SK-N-SH (cell line): ENCODE measurements at regions not wholly inside any gene's neighbourhood (a gene's known extent, or its start where the extent isn't known, plus 50 kb on each side); places are given as distances from the start of the nearest gene placed in this dataset.

Experiments
- CTCF ChIA-PET: fragments of 300-600, 350-600 bp; formaldehyde crosslinking; extraction: SDS; loops from one replicate; lab custom pipeline; 2021; lab: Yijun Ruan, JAX
- POLR2A ChIA-PET: fragments of 350-600 bp; sonication (Branson Sonifier 250); formaldehyde crosslinking; extraction: SDS; loops from one replicate; lab custom pipeline; 2020; ENCODE audit warnings: antibody characterized with exemption, inconsistent platforms; lab: Yijun Ruan, JAX
- DNase-seq: peaks from one replicate; pipeline ENCODE4 v3.0.0; 2012
- H2AFZ ChIP-seq: fragments of 200-600 bp; sonication (generic); 2 replicates; pipeline ENCODE4 v1.8.1; 2016; ENCODE audit warnings: antibody characterized with exemption, mild to moderate bottlenecking, low read depth
- H3F3A ChIP-seq: fragments of 200-600 bp; sonication (generic); replicated peaks from 2 replicates; pipeline ENCODE3; 2016; ENCODE audit warnings: antibody characterized with exemption, mild to moderate bottlenecking; ENCODE audit not compliant: insufficient read depth
- H3K27ac ChIP-seq, 2 experiments: fragments of 200-500 bp in 1 of 2; fragments of 200-600 bp in 1 of 2; sonication (Bioruptor generic) in 1 of 2; sonication (generic), shearing (Covaris generic) in 1 of 2; 2 replicates each; pipeline versions ENCODE4 v1.5.1 to v1.6.1; 2014 to 2016; ENCODE audit warnings: low read depth in 2 of 2, inconsistent platforms in 1 of 2, low read length in 1 of 2, mild to moderate bottlenecking in 1 of 2, mixed read lengths in 1 of 2
- H3K27me3 ChIP-seq: fragments of 200-600 bp; sonication (generic), shearing (Covaris generic); 2 replicates; pipeline ENCODE4 v1.6.1; 2016; ENCODE audit warnings: mixed run types; ENCODE audit not compliant: insufficient read depth
- H3K36me3 ChIP-seq, 2 experiments: fragments of 200-500 bp in 1 of 2; fragments of 200-600 bp in 1 of 2; sonication (Bioruptor generic) in 1 of 2; sonication (generic) in 1 of 2; replicated peaks in 1 of 2; 2 replicates each; pipeline versions ENCODE3 to v1.5.1; 2014 to 2016; ENCODE audit warnings: low read length in 1 of 2, mild to moderate bottlenecking in 1 of 2; ENCODE audit not compliant: insufficient read depth in 2 of 2, control insufficient read depth in 1 of 2
- H3K4me1 ChIP-seq, 2 experiments: fragments of 200-500 bp in 1 of 2; fragments of 200-600 bp in 1 of 2; sonication (Bioruptor generic) in 1 of 2; sonication (generic), shearing (Covaris generic) in 1 of 2; 2 replicates each; pipeline versions ENCODE4 v1.5.1 to v1.6.1; 2014 to 2016; ENCODE audit warnings: low read depth in 1 of 2, low read length in 1 of 2, mixed run types in 1 of 2; ENCODE audit not compliant: insufficient read depth in 2 of 2, control insufficient read depth in 1 of 2
- H3K4me2 ChIP-seq: fragments of 200-600 bp; sonication (generic), shearing (Covaris generic); 2 replicates; pipeline ENCODE4 v1.6.1; 2017; ENCODE audit warnings: mixed run types
- H3K4me3 ChIP-seq, 2 experiments: fragments of 200-500 bp in 1 of 2; fragments of 200-600 bp in 1 of 2; sonication (Bioruptor generic) in 1 of 2; sonication (generic), shearing (Covaris generic) in 1 of 2; 2 replicates each; pipeline versions ENCODE4 v1.5.1 to v1.8.1; 2014 to 2016; ENCODE audit warnings: low read depth in 2 of 2, inconsistent platforms in 1 of 2, low read length in 1 of 2, mild to moderate bottlenecking in 1 of 2, mixed read lengths in 1 of 2, moderate library complexity in 1 of 2
- H3K79me2 ChIP-seq: fragments of 200-600 bp; sonication (generic); 2 replicates; pipeline ENCODE4 v1.8.1; 2017; ENCODE audit warnings: mild to moderate bottlenecking; ENCODE audit not compliant: insufficient read depth
- H3K9ac ChIP-seq: fragments of 200-600 bp; sonication (generic); 2 replicates; pipeline ENCODE4 v1.6.1; 2017; ENCODE audit warnings: mixed run types
- H3K9me2 ChIP-seq: fragments of 200-600 bp; sonication (generic); 2 replicates; pipeline ENCODE4 v1.6.1; 2017; ENCODE audit warnings: mixed run types
- H3K9me3 ChIP-seq: fragments of 200-600 bp; sonication (generic); 2 replicates; pipeline ENCODE4 v1.6.1; 2017; ENCODE audit warnings: mixed run types, mild to moderate bottlenecking, moderate library complexity
- H4K20me1 ChIP-seq: fragments of 200-600 bp; sonication (generic); 2 replicates; pipeline ENCODE4 v1.6.1; 2017; ENCODE audit warnings: mild to moderate bottlenecking, mixed run types; ENCODE audit not compliant: insufficient read depth
- CHD2 ChIP-seq: fragments of 150-350 bp; IDR thresholded peaks from 2 replicates; pipeline ENCODE4 v1.6.1; 2018; ENCODE audit warnings: low read length; ENCODE audit not compliant: partially characterized antibody
- ELF1 ChIP-seq: IDR thresholded peaks from 2 replicates; pipeline ENCODE4 v1.4.0; 2012
- EP300 ChIP-seq, 2 experiments: IDR thresholded peaks; 2 replicates each; pipeline versions ENCODE4 v1.4.0 to v1.6.1; 2012; ENCODE audit warnings: borderline replicate concordance in 1 of 2, low read depth in 1 of 2, low read length in 1 of 2
- FOXJ3 ChIP-seq: sonication (generic); formaldehyde crosslinking; IDR thresholded peaks from 2 replicates; pipeline ENCODE4 v1.5.1; 2020; ENCODE audit warnings: mild to moderate bottlenecking, missing genetic modification reagents
- IRF3 ChIP-seq: fragments of 150-350 bp; IDR thresholded peaks from 2 replicates; pipeline ENCODE4 v1.6.1; 2016; ENCODE audit warnings: mild to moderate bottlenecking, low read depth, low read length
- JUND ChIP-seq: IDR thresholded peaks from 2 replicates; pipeline ENCODE4 v1.4.0; 2012
- NFIC ChIP-seq: IDR thresholded peaks from 2 replicates; pipeline ENCODE4 v1.4.0; 2012; ENCODE audit warnings: borderline replicate concordance
- NRF1 ChIP-seq: IDR thresholded peaks from 2 replicates; pipeline ENCODE4 v1.6.1; 2012; ENCODE audit warnings: low read depth, mild to moderate bottlenecking, low read length
- POLR2AphosphoS5 ChIP-seq: IDR thresholded peaks from 2 replicates; pipeline ENCODE4 v1.6.1; 2012; ENCODE audit warnings: low read depth, low read length
- RCOR1 ChIP-seq: fragments of 150-350 bp; IDR thresholded peaks from 2 replicates; pipeline ENCODE4 v1.6.1; 2017; ENCODE audit warnings: antibody characterized with exemption, low read length
- RFX5 ChIP-seq: IDR thresholded peaks from 2 replicates; pipeline ENCODE4 v1.6.1; 2012; ENCODE audit warnings: mild to moderate bottlenecking, improper control_type of control experiment, low read length
- RXRA ChIP-seq: IDR thresholded peaks from 2 replicates; pipeline ENCODE4 v1.4.0; 2012; ENCODE audit warnings: low read depth, mild to moderate bottlenecking, borderline replicate concordance
- SIN3A ChIP-seq: IDR thresholded peaks from 2 replicates; pipeline ENCODE4 v1.6.1; 2012; ENCODE audit warnings: low read depth, mild to moderate bottlenecking, low read length, moderate library complexity, borderline replicate concordance
- SMC3 ChIP-seq: IDR thresholded peaks from 2 replicates; pipeline ENCODE4 v1.6.1; 2012; ENCODE audit warnings: low read depth, low read length, improper control_type of control experiment
- TCF12 ChIP-seq: IDR thresholded peaks from 2 replicates; pipeline ENCODE4 v1.4.0; 2012
- TEAD4 ChIP-seq: IDR thresholded peaks from 2 replicates; pipeline ENCODE4 v1.4.0; 2012; ENCODE audit warnings: mild to moderate bottlenecking, borderline replicate concordance; ENCODE audit not compliant: insufficient read depth
- YY1 ChIP-seq: IDR thresholded peaks from 2 replicates; pipeline ENCODE4 v1.4.0; 2012; ENCODE audit warnings: low read depth, mild to moderate bottlenecking
- WGBS: methylation state at CpG from one replicate; pipeline ENCODE4 v1.1.6; 2017; ENCODE audit warnings: low lambda C conversion rate; 5-methylcytosine and 5-hydroxymethylcytosine counted together

GRCh38 chr5:143464723-143465490 lies 61.4 kb upstream of the NR3C1 start:
- H4K20me1 ChIP-seq = no peaks in the 10 kb centered on the region
- no peaks in the 10 kb centered on the region for H3K9me3 ChIP-seq
- H3K79me2 ChIP-seq = no peaks in the 10 kb centered on the region
- no peaks in the 10 kb centered on the region for H3F3A ChIP-seq
- H3K4me3 ChIP-seq = no peak overlapping the region
- no peaks in the 10 kb centered on the region for H3K27me3 ChIP-seq
- H3K9ac ChIP-seq = no peak overlapping the region
- no peaks in the 10 kb centered on the region for H3K4me1 ChIP-seq
- ChIA-PET CTCF (interaction anchor here (1.0 to 1.1 kb wide), 2 partner anchors 10 to 23 kb away, joined by 3 read pairs; no protein-coding TSS in a partner anchor), POLR2A (no interaction called here)
- no peaks in the 10 kb centered on the region for H3K36me3 ChIP-seq
- H2AFZ ChIP-seq = no peak overlapping the region
- no peak overlapping the region for H3K27ac ChIP-seq
- DNase-seq = no peak
- WGBS = 95% methylated on average over 1 of the region's 1 CpG
- TF ChIP-seq CHD2 = no peak
- TF ChIP-seq RCOR1 = no peak
- TF ChIP-seq, all 33 proteins: peak for 0
- H3K9me2 ChIP-seq = no peaks in the 10 kb centered on the region
- no peak overlapping the region for H3K4me2 ChIP-seq

GRCh38 chr5:143462431-143462830 lies 58.9 kb upstream of the NR3C1 start:
- TF ChIP-seq JUND = no peak
- TF ChIP-seq YY1 = no peak
- TF ChIP-seq TCF12 = no peak
- no peak for TF ChIP-seq NFIC
- no peak for TF ChIP-seq POLR2AphosphoS5
- TF ChIP-seq SIN3A = no peak
- TF ChIP-seq FOXJ3 = no peak
- no peak for TF ChIP-seq RFX5
- TF ChIP-seq SMC3 = no peak
- TF ChIP-seq RXRA = no peak
- TF ChIP-seq NRF1 = no peak
- no peak for TF ChIP-seq EP300 (IDR thresholded peaks at IDR 0.05; ENCODE audit: borderline replicate concordance in 1 of 2, low read depth in 1 of 2, low read length in 1 of 2)
- TF ChIP-seq IRF3 = no peak
- no peak for TF ChIP-seq ELF1
- TF ChIP-seq CHD2 = no peak
- TF ChIP-seq TEAD4 = no peak
- no peaks in the 10 kb centered on the region for H3K27me3 ChIP-seq
- H3K27ac ChIP-seq = no peak overlapping the region
- no peak overlapping the region for H3K4me2 ChIP-seq
- no peaks in the 10 kb centered on the region for H3K79me2 ChIP-seq
- no peaks in the 10 kb centered on the region for H3K4me1 ChIP-seq
- H2AFZ ChIP-seq = no peak overlapping the region
- no peak overlapping the region for H3K4me3 ChIP-seq
- H3K36me3 ChIP-seq = no peaks in the 10 kb centered on the region
- H4K20me1 ChIP-seq = no peaks in the 10 kb centered on the region
- ChIA-PET CTCF (no interaction called here), POLR2A (no interaction called here)
- DNase-seq = no peak
- H3K9me3 ChIP-seq = no peaks in the 10 kb centered on the region
- H3F3A ChIP-seq = no peaks in the 10 kb centered on the region
- no peak overlapping the region for H3K9ac ChIP-seq
- no peaks in the 10 kb centered on the region for H3K9me2 ChIP-seq
